Non-pigmented ciliary epithelial cell (primary cell): ENCODE measurements at regions not wholly inside any gene's neighbourhood (a gene's known extent, or its start where the extent isn't known, plus 50 kb on each side); places are given as distances from the start of the nearest gene placed in this dataset.

Experiments used
- DNase-seq: peaks from one replicate; pipeline ENCODE4 v3.0.0-alpha.2; 2010; ENCODE audit warnings: low read depth

- DNase-seq, result no peak
Observed at GRCh38 chr5:98453296-98453695, 320.2 kb upstream of the RGMB start.

- no peak for DNase-seq
Observed at GRCh38 chr5:98454407-98454806, 319.1 kb upstream of the RGMB start.

GRCh38 chr5:98454904-98455303 lies 318.6 kb upstream of the RGMB start:
- DNase-seq, result peak; percentile 75

GRCh38 chr5:98455665-98456064 lies 317.8 kb upstream of the RGMB start:
- peak; percentile 40 for DNase-seq

- DNase-seq, result peak; percentile 48
Observed at GRCh38 chr5:98458004-98458403, 315.5 kb upstream of the RGMB start.

GRCh38 chr5:98458726-98459125 lies 314.7 kb upstream of the RGMB start:
- no peak for DNase-seq

GRCh38 chr5:98460536-98460935 lies 312.9 kb upstream of the RGMB start:
- no peak for DNase-seq

- DNase-seq, result no peak
Observed at GRCh38 chr5:98461485-98461884, 312.0 kb upstream of the RGMB start.

- DNase-seq, result no peak
Observed at GRCh38 chr5:98463222-98463621, 310.2 kb upstream of the RGMB start.

- DNase-seq, result no peak
Observed at GRCh38 chr5:98463676-98464075, 309.8 kb upstream of the RGMB start.

- DNase-seq, result no peak
Observed at GRCh38 chr5:98464737-98465330, 308.6 kb upstream of the RGMB start.

GRCh38 chr5:98468188-98468869 lies 305.1 kb upstream of the RGMB start:
- DNase-seq, result peak; percentile 87

- no peak for DNase-seq
Observed at GRCh38 chr5:98470747-98471146, 302.7 kb upstream of the RGMB start.

GRCh38 chr5:98471458-98471857 lies 302.0 kb upstream of the RGMB start:
- DNase-seq, result no peak

- DNase-seq, result no peak
Observed at GRCh38 chr5:98474216-98474615, 299.2 kb upstream of the RGMB start.

- no peak for DNase-seq
Observed at GRCh38 chr5:98474782-98475181, 298.7 kb upstream of the RGMB start.

GRCh38 chr5:98482321-98483300 lies 290.9 kb upstream of the RGMB start:
- no peak for DNase-seq

GRCh38 chr5:98483301-98483685 lies 290.2 kb upstream of the RGMB start:
- peak; percentile 37 for DNase-seq

- no peak for DNase-seq
Observed at GRCh38 chr5:98489021-98489420, 284.4 kb upstream of the RGMB start.

- no peak for DNase-seq
Observed at GRCh38 chr5:98490348-98490747, 283.1 kb upstream of the RGMB start.

GRCh38 chr5:98492258-98492657 lies 281.2 kb upstream of the RGMB start:
- DNase-seq, result no peak

- DNase-seq, result no peak
Observed at GRCh38 chr5:98497418-98497817, 276.0 kb upstream of the RGMB start.

GRCh38 chr5:98498028-98498427 lies 275.4 kb upstream of the RGMB start:
- DNase-seq, result no peak
